HG03097 (cell line): ENCODE measurements at regions not wholly inside any gene's neighbourhood (a gene's known extent, or its start where the extent isn't known, plus 50 kb on each side); places are given as distances from the start of the nearest gene placed in this dataset.
"Not testable (repeated sequence)": the region's sequence is repeated elsewhere in the genome, so short reads cannot be mapped to it uniquely, and the experiment has no call there.

Experiments
- ATAC-seq: cut with Tn5 transposase; IDR thresholded peaks from one replicate; pipeline ENCODE4 v1.9.1; 2021; ENCODE audit not compliant: unreplicated experiment, low FRiP score

DNA sequence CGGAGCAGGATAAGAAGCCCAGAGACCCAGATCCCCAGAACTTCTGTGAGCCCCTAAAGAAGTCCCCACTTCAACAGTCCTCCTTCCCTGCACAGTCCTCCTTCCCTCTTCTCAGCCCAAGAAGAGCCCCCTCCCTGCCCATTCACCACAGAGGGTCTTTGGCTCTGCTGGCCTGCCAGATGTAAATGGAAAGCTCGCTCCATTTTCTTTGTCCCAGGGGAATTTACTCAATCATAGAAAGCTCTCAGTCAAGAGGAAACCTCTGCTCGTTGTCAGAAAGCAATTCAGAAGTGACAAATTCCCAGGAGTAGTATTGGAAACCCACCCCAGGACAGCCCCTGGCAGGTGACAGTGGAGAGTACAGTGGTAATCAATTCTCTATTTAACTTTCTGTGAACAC, 105.5 kb upstream of the SMAD3 start:
- no peak for ATAC-seq

DNA sequence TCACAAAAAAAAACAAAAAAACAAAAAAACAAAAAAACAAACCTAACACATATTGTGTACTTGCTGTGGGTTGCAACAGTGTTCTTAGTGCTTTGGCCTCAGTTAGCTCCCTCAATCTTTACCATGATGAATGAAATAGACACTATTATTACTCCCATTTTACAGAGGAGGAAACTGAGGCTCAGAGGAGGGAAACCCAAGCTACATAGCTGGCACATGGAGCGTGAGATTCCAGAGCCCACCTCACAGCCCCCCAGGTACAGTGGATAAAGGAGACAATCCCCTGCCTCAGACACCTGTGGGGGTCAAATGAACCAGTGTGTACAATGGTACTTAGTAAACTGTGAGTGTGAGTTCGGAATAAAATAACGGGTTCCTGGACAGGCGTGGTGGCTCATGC, 104.9 kb upstream of the SMAD3 start:
- ATAC-seq = no peak

- ATAC-seq = no peak
Observed at GRCh38 chr15:66961407-66961884, 104.0 kb upstream of the SMAD3 start.

DNA sequence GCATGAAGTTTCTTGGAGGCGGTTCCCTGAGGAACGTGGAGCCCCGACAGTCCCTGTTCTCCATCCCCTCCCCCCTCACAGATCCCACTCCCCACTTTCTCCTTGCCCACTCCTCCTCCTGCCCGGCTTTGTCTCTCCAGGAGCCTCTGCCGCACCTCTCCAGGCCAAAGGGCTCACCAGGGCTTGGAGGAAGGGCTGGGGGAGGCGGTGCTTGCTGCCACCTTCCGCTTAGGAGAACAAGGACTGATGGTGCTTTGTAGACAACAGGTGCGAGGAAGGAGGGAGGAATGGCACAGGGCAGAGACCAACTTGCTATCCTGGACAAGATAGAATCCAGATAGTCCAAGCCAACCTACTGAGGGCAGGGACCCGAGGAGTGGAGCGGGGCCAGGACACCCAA, 103.5 kb upstream of the SMAD3 start:
- ATAC-seq = no peak

GRCh38 chr15:66962522-66962921, 102.9 kb upstream of the SMAD3 start:
- ATAC-seq = no peak

DNA sequence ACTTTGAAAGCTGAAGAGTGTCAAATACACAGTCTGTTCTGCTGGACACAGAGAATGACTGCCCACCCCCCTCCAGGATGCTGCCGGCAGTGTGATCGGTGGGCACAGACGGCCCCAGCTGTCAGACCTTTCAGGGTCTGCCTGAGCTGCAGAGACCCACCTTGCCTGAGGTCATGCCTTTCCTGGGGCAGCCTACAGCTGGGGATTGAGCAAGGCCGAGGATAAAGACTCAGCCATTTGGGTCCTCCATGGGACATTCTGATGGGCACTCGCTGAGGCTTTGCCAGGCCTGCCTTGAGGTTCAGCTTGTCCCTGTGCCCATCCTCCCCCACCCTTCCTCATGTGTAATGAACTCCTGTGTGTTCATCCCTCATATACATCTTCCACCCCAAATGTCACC, 102.3 kb upstream of the SMAD3 start:
- no peak for ATAC-seq

DNA sequence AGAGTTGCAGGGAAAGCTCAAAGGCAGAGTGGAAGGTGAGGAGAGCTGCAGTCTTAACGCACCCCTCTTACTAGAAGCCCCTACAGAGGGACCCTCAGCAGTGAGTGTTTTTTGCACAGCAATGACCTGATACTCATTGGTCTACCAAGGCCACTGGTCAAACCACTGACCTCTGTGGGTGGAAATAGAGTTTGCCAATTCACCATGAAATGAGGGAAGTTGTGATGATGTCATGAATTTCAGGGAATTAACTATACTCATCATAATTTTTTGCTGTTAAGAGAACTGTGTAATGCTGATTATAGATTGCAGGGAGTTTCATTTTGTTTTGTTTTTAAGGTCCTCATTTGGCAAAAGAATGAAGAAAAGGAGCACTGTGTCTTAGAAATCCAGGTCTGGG, 101.7 kb upstream of the SMAD3 start:
- no peak for ATAC-seq

- no peak for ATAC-seq
Observed at GRCh38 chr15:66964111-66964738, 101.2 kb upstream of the SMAD3 start.

GRCh38 chr15:66964791-66965190, 100.6 kb upstream of the SMAD3 start:
- no peak for ATAC-seq

- no peak for ATAC-seq
Observed at GRCh38 chr15:66965201-66965900, 100.1 kb upstream of the SMAD3 start.

GRCh38 chr15:66966256-66966655, 99.1 kb upstream of the SMAD3 start:
- ATAC-seq = no peak

GRCh38 chr15:66968806-66969596, 96.4 kb upstream of the SMAD3 start:
- ATAC-seq = no peak

DNA sequence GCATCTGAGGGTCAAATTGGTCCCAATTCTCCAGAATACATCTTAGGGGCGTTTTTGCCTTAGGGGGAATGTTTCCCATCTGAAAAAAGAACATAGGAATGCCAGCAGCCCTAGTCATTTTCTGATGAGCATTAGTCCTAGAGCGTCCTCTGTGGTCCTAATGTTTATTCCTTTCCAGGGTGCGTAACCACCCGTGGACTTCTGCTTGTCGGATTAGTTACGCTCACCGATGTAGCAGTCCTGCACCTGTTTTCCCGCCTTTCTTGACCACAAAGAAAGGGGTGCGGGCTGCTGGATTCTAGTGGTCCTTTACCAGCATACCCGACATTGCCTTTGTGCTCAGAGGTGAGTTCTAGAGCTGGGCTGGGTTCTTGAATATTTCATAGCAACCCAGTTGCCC, 91.3 kb upstream of the SMAD3 start:
- not testable (repeated sequence) for ATAC-seq

DNA sequence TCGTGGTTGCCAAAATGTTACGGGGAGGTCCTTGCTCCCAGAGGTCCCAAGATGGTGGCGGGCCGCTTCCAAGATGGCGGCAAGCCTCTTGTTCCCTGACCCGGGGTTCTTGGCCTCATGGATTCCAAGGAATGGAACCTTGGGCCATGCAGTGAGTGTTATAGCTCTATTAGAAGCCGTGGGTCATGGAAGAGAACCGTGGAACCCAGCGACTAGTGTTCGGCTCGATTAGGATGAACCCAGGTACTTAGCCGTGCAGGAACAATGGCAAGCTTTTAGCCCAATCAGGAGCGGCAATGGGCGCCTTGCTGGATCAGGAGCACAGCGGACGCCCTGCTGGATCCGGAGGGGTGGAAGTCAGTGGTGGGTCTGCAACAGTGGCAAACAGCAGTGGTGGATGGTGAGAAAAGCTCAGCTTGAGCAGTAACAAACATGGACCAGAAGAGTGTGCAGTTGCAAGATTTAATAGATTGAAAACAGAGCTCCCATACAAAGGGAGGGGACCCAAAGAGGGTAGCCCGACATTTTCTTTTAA, 89.2 kb upstream of the SMAD3 start:
- ATAC-seq = not testable (repeated sequence)

DNA sequence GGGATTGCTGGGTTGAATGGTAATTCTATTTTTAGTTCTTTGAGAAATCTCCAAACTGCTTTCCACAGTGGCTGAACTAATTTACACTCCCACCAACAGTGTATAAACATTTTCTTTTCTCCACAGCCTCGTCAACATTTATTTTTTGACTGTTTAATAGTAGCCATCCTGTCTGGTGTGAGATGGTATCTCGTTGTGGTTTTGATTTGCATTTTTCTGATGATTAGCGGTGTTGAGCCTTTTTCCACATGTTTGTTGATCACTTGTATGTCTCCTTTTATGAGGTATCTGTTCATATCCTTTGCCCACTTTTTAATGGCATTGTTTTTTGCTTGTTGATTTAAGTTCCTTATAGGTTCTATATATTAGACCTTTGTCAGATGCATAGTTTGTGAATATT, 85.1 kb upstream of the SMAD3 start:
- not testable (repeated sequence) for ATAC-seq

- ATAC-seq = no peak
Observed at GRCh38 chr15:66981771-66982170, 83.6 kb upstream of the SMAD3 start.

DNA sequence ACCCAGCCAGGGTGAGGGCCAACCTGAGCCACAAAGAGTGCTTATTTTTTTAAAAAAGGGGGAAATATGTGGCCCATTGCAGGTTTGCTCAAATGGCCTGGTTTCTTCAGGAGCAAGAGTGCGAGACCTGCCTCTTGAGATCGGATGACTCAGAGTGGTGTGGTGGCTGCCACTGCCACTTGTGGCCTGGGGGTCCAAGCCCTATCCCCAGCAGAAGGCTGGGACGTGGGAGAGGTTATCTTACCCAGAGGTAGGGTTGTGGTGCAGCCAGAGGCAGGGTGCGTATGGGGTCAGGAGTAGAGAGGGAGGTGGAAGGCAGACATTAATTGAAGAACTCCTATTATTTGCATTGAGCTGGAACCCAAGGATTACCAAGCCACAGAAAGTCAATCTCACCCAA, 83.2 kb upstream of the SMAD3 start:
- ATAC-seq = no peak

DNA sequence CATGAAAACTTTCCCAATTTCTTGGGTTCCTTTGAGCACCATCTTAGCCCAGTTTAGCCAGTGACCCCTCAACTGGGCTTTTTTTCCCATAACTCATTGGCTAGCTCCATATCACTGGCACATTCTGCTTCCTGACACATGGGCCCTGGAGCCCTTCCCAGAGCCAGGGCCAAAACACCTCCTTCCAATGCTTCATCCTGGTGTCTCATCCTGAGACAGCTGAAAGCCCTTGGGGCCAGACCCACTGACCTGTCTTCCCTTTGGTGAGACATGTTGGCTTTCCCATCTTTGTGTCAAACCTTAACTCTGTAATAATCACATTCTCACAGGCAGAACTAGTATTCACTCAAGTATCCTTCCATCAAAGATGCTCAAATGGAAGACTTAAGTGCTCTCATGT, 82.6 kb upstream of the SMAD3 start:
- no peak for ATAC-seq

- no peak for ATAC-seq
Observed at GRCh38 chr15:66985653-66986052, 79.7 kb upstream of the SMAD3 start.

DNA sequence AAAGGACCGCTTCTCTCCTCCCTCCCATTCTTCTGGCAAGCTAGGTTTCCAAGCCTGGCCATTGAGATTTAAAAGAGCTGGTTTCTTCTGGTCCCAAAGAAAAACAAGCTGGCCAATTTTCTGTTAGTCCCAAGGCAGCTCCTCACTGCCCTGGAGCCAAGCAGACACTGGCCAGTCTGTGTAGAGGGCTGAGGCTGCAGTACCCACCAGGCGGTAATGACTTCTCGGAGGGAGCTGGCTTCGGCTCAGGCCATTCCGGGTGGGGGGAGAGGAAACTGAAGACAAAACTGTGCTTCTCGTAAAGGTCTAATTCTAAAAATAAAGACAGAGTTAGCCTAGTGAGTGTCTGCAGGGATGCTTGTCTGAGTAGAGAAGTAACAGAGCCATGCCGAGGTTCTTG, 78.5 kb upstream of the SMAD3 start:
- no peak for ATAC-seq

GRCh38 chr15:66993090-66993489, 72.3 kb upstream of the SMAD3 start:
- ATAC-seq = no peak
